NCI-H2171 (cell line): ENCODE measurements at regions not wholly inside any gene's neighbourhood (a gene's known extent, or its start where the extent isn't known, plus 50 kb on each side); places are given as distances from the start of the nearest gene placed in this dataset.
"Not testable (repeated sequence)": the region's sequence is repeated elsewhere in the genome, so short reads cannot be mapped to it uniquely, and the experiment has no call there.

ENCODE experiments used
- DNase-seq: peaks from one replicate; lab custom pipeline; 2025; lab: John Stamatoyannopoulos, UW

GRCh38 chr3:16769525-16769924 lies 115.2 kb upstream of the PLCL2 start:
- no peak for DNase-seq

GRCh38 chr3:16770021-16770420 lies 114.7 kb upstream of the PLCL2 start:
- no peak for DNase-seq

GRCh38 chr3:16770792-16771191 lies 114.0 kb upstream of the PLCL2 start:
- no peak for DNase-seq

- DNase-seq = not testable (repeated sequence)
Measured at GRCh38 chr3:16773594-16773993, 111.2 kb upstream of the PLCL2 start.

GRCh38 chr3:16774536-16774935 lies 110.2 kb upstream of the PLCL2 start:
- not testable (repeated sequence) for DNase-seq

GRCh38 chr3:16784973-16785372 lies 99.8 kb upstream of the PLCL2 start:
- DNase-seq = no peak

- DNase-seq = no peak
Measured at GRCh38 chr3:16785465-16785864, 99.3 kb upstream of the PLCL2 start.

- no peak for DNase-seq
Measured at GRCh38 chr3:16788440-16789056, 96.2 kb upstream of the PLCL2 start.

- no peak for DNase-seq
Measured at GRCh38 chr3:16789344-16790120, 95.2 kb upstream of the PLCL2 start.

GRCh38 chr3:16790432-16791400 lies 94.0 kb upstream of the PLCL2 start:
- no peak for DNase-seq

- no peak for DNase-seq
Measured at GRCh38 chr3:16793321-16793720, 91.4 kb upstream of the PLCL2 start.

- no peak for DNase-seq
Measured at GRCh38 chr3:16794257-16794656, 90.5 kb upstream of the PLCL2 start.

GRCh38 chr3:16795581-16795980 lies 89.2 kb upstream of the PLCL2 start:
- no peak for DNase-seq

GRCh38 chr3:16797831-16798230 lies 86.9 kb upstream of the PLCL2 start:
- DNase-seq = no peak

GRCh38 chr3:16798738-16799137 lies 86.0 kb upstream of the PLCL2 start:
- DNase-seq = no peak

GRCh38 chr3:16800361-16800760 lies 84.4 kb upstream of the PLCL2 start:
- no peak for DNase-seq

- no peak for DNase-seq
Measured at GRCh38 chr3:16801223-16801622, 83.5 kb upstream of the PLCL2 start.

GRCh38 chr3:16801698-16802097 lies 83.1 kb upstream of the PLCL2 start:
- peak; percentile 74 for DNase-seq

- DNase-seq = no peak
Measured at GRCh38 chr3:16802389-16802788, 82.4 kb upstream of the PLCL2 start.

- DNase-seq = peak; percentile 59
Measured at GRCh38 chr3:16803019-16803418, 81.7 kb upstream of the PLCL2 start.

GRCh38 chr3:16807391-16807790 lies 77.4 kb upstream of the PLCL2 start:
- DNase-seq = no peak

GRCh38 chr3:16808393-16809107 lies 76.2 kb upstream of the PLCL2 start:
- no peak for DNase-seq
